HepG2 (cell line): ENCODE measurements at regions not wholly inside any gene's neighbourhood (a gene's known extent, or its start where the extent isn't known, plus 50 kb on each side); places are given as distances from the start of the nearest gene placed in this dataset.

Experiments used
- ATAC-seq: fragments of 200-7000 bp; cut with Tn5 transposase; 3 replicates; pipeline ENCODE4 v1.9.1; 2020; ENCODE audit warnings: mild to moderate bottlenecking, moderate library complexity
- BruUV-seq: library from RNA; stranded (reverse); fragments of 400-500 nt; replicated peaks from 2 replicates; lab custom pipeline; 2021; lab: Mats Ljungman, UMichigan
- CTCF ChIA-PET: fragments of 300-600 bp; formaldehyde crosslinking; extraction: SDS; loops from one replicate; lab custom pipeline; 2021; ENCODE audit warnings: low total read pairs, inconsistent platforms, low intra/inter-chr PET ratio; lab: Yijun Ruan, JAX
- POLR2A ChIA-PET: fragments of 350-600 bp; sonication (Branson Sonifier 250); formaldehyde crosslinking; loops from one replicate; lab custom pipeline; 2020; ENCODE audit warnings: antibody characterized with exemption, inconsistent platforms; lab: Yijun Ruan, JAX
- DNase-seq: peaks from one replicate; pipeline ENCODE4 v3.0.0-alpha.2; 2015; ENCODE audit warnings: low spot score
- FAIRE-seq: peaks from 3 replicates; lab custom pipeline; 2011; peaks lifted over from hg19 to GRCh38; lab: Jason Lieb, UNC
- H2AFZ ChIP-seq: one replicate; pipeline ENCODE4 v1.6.1; 2011; ENCODE audit warnings: low read length, inconsistent platforms
- H3K27ac ChIP-seq: fragments of 300-600 bp; 3 replicates; pipeline ENCODE4 v1.8.0; 2011; ENCODE audit warnings: mixed run types, mild to moderate bottlenecking, mixed read lengths, low read length, inconsistent platforms; ENCODE audit not compliant: insufficient read depth; ENCODE audit errors: extremely low read length
- H3K27me3 ChIP-seq, 2 experiments: fragments of 200-600 bp in 1 of 2; 2 replicates in 1 of 2; 3 replicates in 1 of 2; pipeline versions ENCODE4 v1.6.0 to v1.8.0; 2011; ENCODE audit warnings: low read length in 2 of 2, mild to moderate bottlenecking in 2 of 2, moderate library complexity in 2 of 2, inconsistent platforms in 1 of 2; ENCODE audit not compliant: insufficient read depth in 2 of 2, control insufficient read depth in 1 of 2
- H3K36me3 ChIP-seq, 2 experiments: fragments of 200-600 bp in 1 of 2; replicated peaks in 1 of 2; 2 replicates in 1 of 2; 3 replicates in 1 of 2; pipeline versions ENCODE4 v1.5.1 to v1.8.0; 2011; ENCODE audit warnings: low read length in 2 of 2, inconsistent platforms in 1 of 2; ENCODE audit not compliant: insufficient read depth in 2 of 2, control insufficient read depth in 1 of 2
- H3K4me1 ChIP-seq: 2 replicates; pipeline ENCODE4 v1.5.1; 2012; ENCODE audit warnings: low read length, inconsistent platforms; ENCODE audit not compliant: insufficient read depth
- H3K4me2 ChIP-seq: 2 replicates; pipeline ENCODE4 v1.6.0; 2011; ENCODE audit warnings: low read depth, low read length, inconsistent platforms
- H3K4me3 ChIP-seq, 3 experiments: fragments of 200-600 bp in 1 of 3; sonication (generic), shearing (Covaris generic) in 1 of 3; replicated peaks in 1 of 3; 2 replicates each; pipeline ENCODE4 v1.5.1; 2011 to 2016; ENCODE audit warnings: low read length in 3 of 3, inconsistent platforms in 2 of 3, low read depth in 2 of 3, mild to moderate bottlenecking in 2 of 3, control low read depth in 1 of 3, mixed read lengths in 1 of 3; ENCODE audit not compliant: insufficient read depth in 1 of 3
- H3K79me2 ChIP-seq: one replicate; pipeline ENCODE4 v1.6.1; 2011; ENCODE audit warnings: low read length, inconsistent platforms; ENCODE audit not compliant: insufficient read depth
- H3K9ac ChIP-seq: 2 replicates; pipeline ENCODE4 v1.6.0; 2011; ENCODE audit warnings: mild to moderate bottlenecking, low read depth, low read length, inconsistent platforms; ENCODE audit not compliant: insufficient read depth
- H3K9me3 ChIP-seq: 2 replicates; pipeline ENCODE4 v1.5.1; 2012; ENCODE audit warnings: mild to moderate bottlenecking, low read length
- H4K20me1 ChIP-seq: 2 replicates; pipeline ENCODE4 v1.6.0; 2011; ENCODE audit warnings: inconsistent platforms, mild to moderate bottlenecking, low read length, moderate library complexity; ENCODE audit not compliant: insufficient read depth
- FOXC1 ChIP-seq: sonication (generic); formaldehyde crosslinking; IDR thresholded peaks from 2 replicates; pipeline ENCODE4 v1.8.0; 2022; ENCODE audit warnings: mild to moderate bottlenecking, missing genetic modification reagents, borderline replicate concordance
- MLX ChIP-seq: IDR thresholded peaks from 2 replicates; pipeline ENCODE4 v1.6.1; 2016
- MTA1 ChIP-seq: sonication (generic); formaldehyde crosslinking; IDR thresholded peaks from 2 replicates; pipeline ENCODE4 v1.4.0; 2020; ENCODE audit warnings: missing genetic modification reagents, mild to moderate bottlenecking, borderline replicate concordance
- SIX1 ChIP-seq: sonication (generic); formaldehyde crosslinking; IDR thresholded peaks from 2 replicates; pipeline ENCODE4 v1.4.0; 2020; ENCODE audit warnings: missing genetic modification reagents, borderline replicate concordance
- SOX13 ChIP-seq, 3 experiments: fragments of 450-650 bp in 1 of 3; sonication (generic) in 1 of 3; formaldehyde crosslinking in 1 of 3; IDR thresholded peaks in 2 of 3; conservative IDR thresholded peaks in 1 of 3; 2 replicates each; pipeline versions ENCODE4 v1.5.0 to v1.6.1; 2016 to 2020; ENCODE audit warnings: antibody characterized with exemption in 1 of 3, mild to moderate bottlenecking in 1 of 3, missing compliant biosample characterization in 1 of 3, missing genetic modification reagents in 1 of 3, moderate library complexity in 1 of 3
- ZNF512B ChIP-seq: sonication (generic); formaldehyde crosslinking; IDR thresholded peaks from 2 replicates; pipeline ENCODE4 v1.5.1; 2020; ENCODE audit warnings: missing genetic modification reagents, mild to moderate bottlenecking, borderline replicate concordance
- ZNF589 ChIP-seq: sonication (generic); formaldehyde crosslinking; conservative IDR thresholded peaks from 2 replicates; pipeline ENCODE4 v1.8.0; 2022; ENCODE audit warnings: mild to moderate bottlenecking, moderate library complexity, missing genetic modification reagents
- ZNF709 ChIP-seq: sonication (generic); formaldehyde crosslinking; IDR thresholded peaks from 2 replicates; pipeline ENCODE4 v1.5.0; 2020; ENCODE audit warnings: mild to moderate bottlenecking, missing genetic modification reagents
- in situ Hi-C: cut with HindIII; loops from 2 replicates; pipeline ENCODE4 v1.10.0; 2017; ENCODE audit warnings: low pct_unique_long_range_greater_than_20kb; ENCODE audit not compliant: extremely low pct_ligation_motif_present
- intact Hi-C: fragments of 100-400 bp; cut with micrococcal nuclease; formaldehyde crosslinking; loops from one replicate; pipeline ENCODE4 v1.10.0; 2022; ENCODE audit not compliant: unreplicated experiment

GRCh38 chr10:62562795-62563194, 188.6 kb downstream of the ZNF365 start:
- ChIA-PET POLR2A (no interaction called here), CTCF (no interaction called here)
- intact Hi-C loops (no loop called here), in situ Hi-C loops (no loop called here)
- Histone ChIP-seq H2AFZ (no peak overlapping the region), H3K4me2 (no peak overlapping the region), H3K9ac (no peak overlapping the region), H4K20me1 (no peaks in the 10 kb centered on the region), H3K27ac (no peak overlapping the region), H3K79me2 (no peaks in the 10 kb centered on the region), H3K4me3 (no peak overlapping the region), H3K36me3 (no peaks in the 10 kb centered on the region), H3K4me1 (no peaks in the 10 kb centered on the region), H3K27me3 (no peaks in the 10 kb centered on the region), H3K9me3 (no peaks in the 10 kb centered on the region)
- FAIRE-seq: no peak
- no peak for ATAC-seq
- no peak for TF ChIP-seq MLX (CRISPR knock-in tag)
- no peak for TF ChIP-seq ZNF512B (CRISPR knock-in tag)
- no peak for TF ChIP-seq ZNF589 (CRISPR knock-in tag)
- no peak for TF ChIP-seq SOX13 (IDR thresholded peaks at IDR 0.05)
- no peak for TF ChIP-seq SOX13 (CRISPR knock-in tag; conservative IDR thresholded peaks at IDR 0.05 in 1 of 2, IDR thresholded peaks at IDR 0.05 in 1 of 2)
- TF ChIP-seq ZNF709 (CRISPR knock-in tag): no peak
- no peak for TF ChIP-seq SIX1 (CRISPR knock-in tag)
- no peak for TF ChIP-seq FOXC1 (CRISPR knock-in tag)
- no peak for TF ChIP-seq MTA1 (CRISPR knock-in tag)
- BruUV-seq: no TSS peak
- DNase-seq: no peak
